NOMO-1 treated with dmso at 0.1 percent for 144 hours (cell line): ENCODE measurements at regions not wholly inside any gene's neighbourhood (a gene's known extent, or its start where the extent isn't known, plus 50 kb on each side); places are given as distances from the start of the nearest gene placed in this dataset.
"Not testable (repeated sequence)": the region's sequence is repeated elsewhere in the genome, so short reads cannot be mapped to it uniquely, and the experiment has no call there.

Experiments used
- DNase-seq: peaks from one replicate; lab custom pipeline; 2025; ENCODE audit not compliant: unreplicated experiment; lab: John Stamatoyannopoulos, UW

DNA sequence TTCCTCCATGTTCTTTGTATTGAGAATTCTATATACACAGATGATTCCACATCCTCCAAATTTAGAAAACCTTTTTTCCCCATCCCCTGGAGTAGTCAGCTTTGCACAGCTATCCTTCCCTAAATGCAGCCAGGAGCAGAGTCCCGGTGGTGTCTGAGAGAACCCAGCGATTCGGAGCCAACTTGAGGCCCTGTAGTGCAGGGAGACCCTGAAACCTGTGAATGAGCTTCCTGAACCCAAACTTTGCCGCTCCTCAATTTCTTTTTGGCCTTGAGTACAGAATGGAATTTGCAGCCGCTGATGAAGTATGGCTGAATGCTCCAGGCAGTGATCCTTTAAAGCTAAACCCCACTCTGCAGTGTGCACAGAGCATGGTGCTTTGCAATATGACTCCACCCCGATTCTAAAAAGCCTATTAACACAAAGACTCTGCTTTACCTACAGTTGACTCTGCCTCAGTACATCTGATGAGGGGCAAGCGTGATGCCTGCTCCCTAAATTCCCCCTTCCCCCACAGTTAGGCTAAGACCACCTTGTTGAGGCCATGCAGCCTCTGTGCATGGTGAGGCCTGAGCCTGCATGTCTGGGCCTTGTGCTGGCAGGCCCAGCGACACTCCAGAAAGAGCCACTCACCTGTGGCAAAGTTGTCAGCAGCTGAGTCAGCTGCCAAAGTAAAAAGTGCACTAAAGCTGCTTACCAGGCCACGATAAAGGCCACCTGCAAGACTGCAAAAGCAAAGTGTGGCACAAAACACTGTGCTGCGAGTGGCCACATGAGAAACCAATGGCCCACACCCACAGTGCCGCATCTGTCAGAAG lies 82.1 kb downstream of the PLEKHG1 start:
- DNase-seq, result no peak

DNA sequence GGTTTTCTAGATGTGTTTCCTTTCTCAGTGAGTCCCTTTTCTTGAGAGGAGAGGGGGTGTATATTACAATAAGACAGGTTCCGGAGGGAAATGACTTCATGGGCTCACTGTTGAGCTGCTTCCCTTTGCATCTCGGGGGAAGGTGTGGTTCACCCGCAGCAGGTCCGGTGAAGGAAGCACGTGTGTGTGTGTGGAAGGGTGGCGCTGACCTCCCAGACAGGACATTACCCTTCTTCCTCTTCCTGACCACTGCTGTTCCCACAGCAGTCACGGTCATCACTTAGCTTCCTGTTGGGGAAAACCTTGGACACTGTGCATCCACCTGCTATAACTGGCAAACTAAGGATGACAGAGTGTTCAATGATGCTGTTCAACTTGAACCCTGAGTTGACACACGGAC lies 83.6 kb downstream of the PLEKHG1 start:
- DNase-seq, result no peak

- no peak for DNase-seq
Observed at GRCh38 chr6:150684161-150684560, 84.5 kb downstream of the PLEKHG1 start.

- DNase-seq, result no peak
Observed at GRCh38 chr6:150684714-150685459, 85.2 kb downstream of the PLEKHG1 start.

- DNase-seq, result no peak
Observed at GRCh38 chr6:150685860-150686259, 86.2 kb downstream of the PLEKHG1 start.

GRCh38 chr6:150686566-150686965 lies 86.9 kb downstream of the PLEKHG1 start:
- no peak for DNase-seq

- no peak for DNase-seq
Observed at GRCh38 chr6:150687508-150687907, 87.8 kb downstream of the PLEKHG1 start.

- DNase-seq, result no peak
Observed at GRCh38 chr6:150689900-150690590, 90.4 kb downstream of the PLEKHG1 start.

GRCh38 chr6:150690681-150691080 lies 91.0 kb downstream of the PLEKHG1 start:
- no peak for DNase-seq

DNA sequence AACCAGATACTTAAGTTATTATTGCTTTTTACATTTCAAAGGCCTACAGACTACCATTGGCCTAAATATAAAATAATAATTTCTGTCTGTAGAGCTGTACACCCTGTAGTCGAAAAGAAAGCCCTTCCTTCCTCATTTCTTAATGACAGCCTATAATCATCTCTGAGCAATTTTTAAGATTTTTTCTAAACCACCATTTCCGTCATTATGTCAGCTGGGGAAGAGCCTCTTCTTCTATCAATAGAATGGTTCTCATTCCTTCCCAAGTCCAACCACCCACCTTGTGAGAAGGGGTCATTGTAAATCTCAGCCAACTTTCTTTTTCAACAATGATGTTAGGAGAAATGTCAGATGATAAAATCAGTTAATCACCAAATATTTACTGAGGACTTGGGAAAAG lies 91.8 kb downstream of the PLEKHG1 start:
- DNase-seq, result peak; percentile 39

DNA sequence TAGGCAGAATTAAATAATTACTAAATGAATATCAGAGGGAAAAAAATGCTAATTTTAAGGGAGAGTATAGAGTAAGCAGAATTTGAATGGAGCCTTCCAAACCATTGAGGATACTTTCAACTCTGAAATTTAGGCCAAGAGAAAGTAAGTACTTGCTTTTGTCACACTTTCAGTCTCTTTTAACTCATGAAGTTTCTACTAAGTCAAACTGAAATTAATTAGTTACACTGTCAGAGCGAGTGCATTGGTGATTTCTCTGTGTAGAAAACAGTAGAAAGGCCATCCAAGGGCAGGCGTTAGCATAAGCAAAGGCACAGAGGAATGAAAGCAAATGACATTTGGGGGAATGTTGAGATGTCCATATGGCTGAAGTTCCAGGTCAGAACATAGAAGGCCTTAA lies 92.9 kb downstream of the PLEKHG1 start:
- DNase-seq, result no peak

DNA sequence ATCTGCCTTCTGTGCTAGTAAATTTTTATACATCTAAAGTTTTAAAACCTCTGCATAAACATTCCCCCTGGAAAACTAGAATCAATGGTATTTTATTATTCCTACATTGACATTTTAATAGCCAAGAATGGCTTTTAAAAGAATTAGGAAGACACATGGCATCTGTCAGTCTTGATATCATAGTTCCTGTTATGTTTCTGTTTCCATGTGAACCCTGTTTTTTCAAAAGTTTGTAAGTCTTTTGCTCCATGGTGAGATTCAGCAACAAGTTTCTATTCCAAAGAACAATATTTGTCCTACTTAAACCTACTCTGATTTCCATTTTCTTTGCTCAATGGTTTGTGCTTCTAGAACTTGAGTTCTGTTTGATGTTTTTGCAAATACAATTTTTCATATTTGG lies 95.2 kb downstream of the PLEKHG1 start:
- no peak for DNase-seq

DNA sequence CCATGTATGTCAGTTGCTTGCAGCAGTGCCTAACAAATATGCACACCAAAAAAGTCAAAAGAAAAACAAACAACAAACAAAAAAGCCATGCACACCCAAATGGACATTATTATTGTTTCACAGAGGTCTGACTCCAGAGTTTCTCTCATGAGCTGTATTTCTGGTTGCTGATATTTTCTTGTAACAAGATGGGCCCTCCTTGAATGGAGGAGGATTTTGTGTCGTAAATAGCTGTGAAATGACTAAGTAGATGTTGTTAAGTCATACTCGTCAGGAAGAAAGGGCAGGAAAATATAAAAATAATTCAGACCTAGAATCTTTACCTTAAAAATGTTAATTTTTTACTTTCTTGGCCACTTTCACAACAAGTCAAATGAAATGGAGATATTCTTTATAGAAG lies 96.0 kb downstream of the PLEKHG1 start:
- no peak for DNase-seq

DNA sequence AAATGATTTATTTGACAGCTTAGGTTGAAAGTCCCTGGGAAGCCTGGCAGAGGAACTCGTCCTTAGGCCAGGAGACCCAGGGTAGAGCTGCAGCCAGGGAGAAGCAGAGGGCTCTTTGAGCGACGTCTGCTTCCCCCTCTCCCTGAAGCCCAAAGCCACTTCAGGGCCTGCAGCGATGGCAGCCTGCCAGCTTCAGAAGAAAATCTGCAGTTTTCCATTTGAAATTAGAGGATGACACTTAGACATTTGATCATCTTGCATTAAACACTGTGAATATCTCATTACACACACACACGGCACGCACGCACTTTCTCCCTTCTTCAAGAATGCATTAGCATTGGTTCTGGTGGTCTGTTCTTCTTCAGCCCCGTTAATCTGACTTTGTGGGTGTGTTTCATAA lies 96.5 kb downstream of the PLEKHG1 start:
- DNase-seq, result no peak

- DNase-seq, result not testable (repeated sequence)
Observed at GRCh38 chr6:150696918-150697317, 97.2 kb downstream of the PLEKHG1 start.

- DNase-seq, result no peak
Observed at GRCh38 chr6:150697515-150697914, 97.8 kb downstream of the PLEKHG1 start.

DNA sequence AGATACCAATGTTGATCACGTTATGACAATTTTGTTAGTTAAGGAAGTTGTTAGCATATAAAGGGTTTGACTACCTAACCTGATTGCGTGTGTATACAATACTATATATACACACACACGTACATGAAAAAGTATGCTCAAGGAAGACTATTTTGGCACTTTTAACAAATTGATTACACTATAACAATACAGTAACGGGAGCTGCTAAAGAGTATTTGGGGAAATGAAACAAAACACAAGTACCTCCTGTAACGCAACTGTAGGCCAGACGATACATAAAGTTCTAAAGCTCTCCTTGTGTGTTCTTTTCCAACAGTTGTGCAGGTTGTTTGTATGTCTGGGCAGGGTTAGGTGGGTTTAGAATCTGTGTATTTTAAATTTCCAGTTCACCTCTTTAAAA lies 98.7 kb downstream of the PLEKHG1 start:
- no peak for DNase-seq

- DNase-seq, result peak; percentile 24
Observed at GRCh38 chr6:150702675-150703074, 103.0 kb downstream of the PLEKHG1 start.

GRCh38 chr6:150704447-150705192 lies 104.9 kb downstream of the PLEKHG1 start:
- DNase-seq, result no peak

GRCh38 chr6:150705392-150705791 lies 105.7 kb downstream of the PLEKHG1 start:
- DNase-seq, result no peak

DNA sequence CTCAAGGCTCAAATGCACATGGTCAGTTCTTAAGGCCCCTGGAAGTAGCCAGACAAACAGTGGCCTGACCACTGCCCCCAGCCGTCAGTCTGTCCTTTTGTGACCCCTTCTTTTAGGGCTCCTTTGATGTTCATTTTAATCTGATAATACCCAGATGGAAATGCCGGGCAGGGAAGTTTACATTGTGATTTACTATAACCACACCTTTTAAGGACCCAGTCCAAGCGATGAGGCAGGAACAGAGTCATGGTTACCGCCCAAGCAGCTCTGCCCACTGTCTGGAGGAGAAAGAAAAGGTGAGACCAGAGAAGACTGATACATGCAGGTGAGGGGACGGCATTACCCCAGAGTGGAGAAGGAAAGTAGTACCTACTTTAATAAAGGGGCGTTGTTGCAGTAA lies 110.6 kb downstream of the PLEKHG1 start:
- DNase-seq, result no peak
